ENCODE measurements at regions not wholly inside any gene's neighbourhood (a gene's known extent, or its start where the extent isn't known, plus 50 kb on each side); places are given as distances from the start of the nearest gene placed in this dataset.

DNA sequence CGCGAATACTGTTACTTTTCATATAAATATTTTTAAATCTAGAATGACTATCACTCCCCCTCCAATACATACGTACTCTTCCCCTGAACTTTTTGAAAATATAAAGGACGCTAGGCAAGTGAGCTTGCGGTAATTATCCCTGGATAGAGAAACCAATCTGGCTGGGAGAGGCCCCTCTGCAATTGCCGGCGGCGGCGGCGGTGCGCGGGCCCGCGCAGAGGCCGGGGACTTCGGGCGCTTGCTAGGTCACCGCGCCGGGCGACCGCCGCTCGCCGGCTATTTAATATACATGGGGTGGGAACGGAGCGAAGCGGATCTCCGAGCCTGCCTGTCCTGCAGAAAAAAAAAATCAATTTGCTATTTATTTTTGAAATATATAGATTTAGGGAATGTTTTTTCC is 416.3 kb upstream of the ESRRG start:
- H3K4me1 ChIP-seq (ENCODE audit: insufficient read depth), result no peaks in the 10 kb centered on the region
- H4K20me1 ChIP-seq (ENCODE audit: insufficient read depth), result no peaks in the 10 kb centered on the region
- no peaks in the 10 kb centered on the region for H3K9me2 ChIP-seq (ENCODE audit: insufficient read depth)
- no peak overlapping the region for H3K9ac ChIP-seq
- TF ChIP-seq EZH2 (IDR thresholded peaks at IDR 0.05; ENCODE audit: insufficient read depth, poor library complexity, severe bottlenecking) (no peak), EZH2phosphoT487 (IDR thresholded peaks at IDR 0.05; ENCODE audit: insufficient read depth, low read depth) (0 out of 2 replicates have a peak, but pooled peaks have one; percentile 54)
- no peaks in the 10 kb centered on the region for H3K79me2 ChIP-seq (ENCODE audit: insufficient read depth)
- in situ Hi-C loops (cut with MboI), result no loop called here
- H3K4me2 ChIP-seq (ENCODE audit: unreplicated experiment), result no peak overlapping the region
- H3K9me3 ChIP-seq (ENCODE audit: low read depth), result no peaks in the 10 kb centered on the region
- DNase-seq, result no peak
- no peaks in the 10 kb centered on the region for H3K36me3 ChIP-seq (ENCODE audit: low read depth)
- peaks cover 57% of the 10 kb centered on the region for H3K27me3 ChIP-seq (replicated peaks; ENCODE audit: insufficient read depth)
- no peak overlapping the region for H3K27ac ChIP-seq
- H2AFZ ChIP-seq, result no peak overlapping the region
- H3F3A ChIP-seq (ENCODE audit: insufficient read depth), result no peaks in the 10 kb centered on the region
- WGBS, 2 experiments (ENCODE audit: low coverage in 1 of 2, low lambda C conversion rate in 2 of 2, missing lambda C conversion rate in 2 of 2), result 11 to 12% methylated on average over 29 of the region's 29 CpGs
- no peak overlapping the region for H3K4me3 ChIP-seq

DNA sequence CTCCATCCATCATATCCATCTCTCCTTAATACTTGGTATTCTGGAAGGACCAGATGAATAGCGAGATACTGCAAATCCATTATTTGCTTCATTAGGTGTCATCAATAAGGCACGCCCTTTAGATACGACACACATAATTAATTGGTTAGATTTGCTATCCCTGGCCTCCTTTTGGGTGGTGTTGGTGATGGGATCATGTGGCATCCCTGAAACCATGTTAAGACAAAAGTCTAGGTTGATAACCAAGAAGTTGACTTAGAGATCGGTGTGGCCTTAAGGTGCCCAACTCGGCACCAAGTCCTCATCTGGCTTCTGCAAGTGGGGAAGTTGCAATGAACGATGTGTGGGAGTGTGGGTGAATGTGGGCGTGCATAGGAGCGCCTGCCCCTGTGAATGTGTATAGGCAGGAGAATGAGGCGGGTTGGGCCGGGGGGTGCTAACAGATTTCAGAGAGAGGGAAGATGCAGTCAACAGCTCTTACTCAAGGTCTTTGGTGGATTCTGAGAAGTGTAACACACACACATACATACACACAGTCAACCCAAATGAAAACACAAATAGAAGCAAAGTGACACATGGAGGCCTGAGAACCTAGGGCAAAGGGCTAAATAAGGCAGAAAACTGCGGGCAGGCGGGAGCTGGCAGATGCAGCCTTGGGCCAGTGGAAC is 415.7 kb upstream of the ESRRG start:
- H3K4me1 ChIP-seq (ENCODE audit: insufficient read depth), result no peaks in the 10 kb centered on the region
- no peaks in the 10 kb centered on the region for H3K36me3 ChIP-seq (ENCODE audit: low read depth)
- in situ Hi-C loops (cut with MboI), result no loop called here
- no peak for TF ChIP-seq EZH2 (IDR thresholded peaks at IDR 0.05; ENCODE audit: insufficient read depth, poor library complexity, severe bottlenecking)
- peaks cover 63% of the 10 kb centered on the region for H3K27me3 ChIP-seq (replicated peaks; ENCODE audit: insufficient read depth)
- H3K79me2 ChIP-seq (ENCODE audit: insufficient read depth), result no peaks in the 10 kb centered on the region
- no peaks in the 10 kb centered on the region for H4K20me1 ChIP-seq (ENCODE audit: insufficient read depth)
- DNase-seq, result no peak
- H3K4me2 ChIP-seq (ENCODE audit: unreplicated experiment), result no peak overlapping the region
- no peak overlapping the region for H3K9ac ChIP-seq
- 13 to 17% methylated on average over 12 of the region's 12 CpGs for WGBS, 2 experiments (ENCODE audit: low coverage in 1 of 2, low lambda C conversion rate in 2 of 2, missing lambda C conversion rate in 2 of 2)
- no peaks in the 10 kb centered on the region for H3K9me2 ChIP-seq (ENCODE audit: insufficient read depth)
- H3K9me3 ChIP-seq (ENCODE audit: low read depth), result no peaks in the 10 kb centered on the region
- H2AFZ ChIP-seq, result no peak overlapping the region
- H3K27ac ChIP-seq, result no peak overlapping the region
- no peaks in the 10 kb centered on the region for H3F3A ChIP-seq (ENCODE audit: insufficient read depth)
- H3K4me3 ChIP-seq, result no peak overlapping the region

DNA sequence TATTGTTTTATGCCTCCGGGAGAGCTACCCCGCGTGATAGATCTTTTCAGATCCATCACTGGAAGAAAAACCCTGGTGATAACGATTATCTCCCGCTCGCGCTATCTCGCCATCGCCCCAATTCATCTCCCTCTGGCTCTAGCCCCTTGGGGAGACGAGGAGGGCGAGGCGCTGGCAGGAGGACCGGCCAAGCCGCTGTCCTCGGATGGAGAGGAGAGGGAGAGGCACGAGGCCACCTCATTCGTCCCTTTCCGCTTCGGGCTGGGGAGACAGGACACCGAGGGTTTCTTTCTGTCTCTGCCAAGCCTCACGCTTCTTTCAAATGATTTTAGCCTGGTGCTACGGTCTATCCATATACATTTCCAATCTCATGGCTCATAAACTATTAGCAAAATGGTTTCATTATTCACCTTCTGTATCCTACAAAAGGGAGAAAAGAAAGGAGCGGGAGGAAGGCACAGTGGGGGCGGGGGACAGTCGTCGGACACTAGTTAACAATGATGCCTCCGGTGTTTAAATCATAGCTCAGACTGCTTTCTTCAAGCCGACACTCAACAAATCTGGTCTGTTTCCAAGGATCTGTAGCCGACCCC is 415.0 kb upstream of the ESRRG start:
- WGBS, 2 experiments (ENCODE audit: low coverage in 1 of 2, low lambda C conversion rate in 2 of 2, missing lambda C conversion rate in 2 of 2), result 2 to 4% methylated on average over 29 of the region's 29 CpGs

DNA sequence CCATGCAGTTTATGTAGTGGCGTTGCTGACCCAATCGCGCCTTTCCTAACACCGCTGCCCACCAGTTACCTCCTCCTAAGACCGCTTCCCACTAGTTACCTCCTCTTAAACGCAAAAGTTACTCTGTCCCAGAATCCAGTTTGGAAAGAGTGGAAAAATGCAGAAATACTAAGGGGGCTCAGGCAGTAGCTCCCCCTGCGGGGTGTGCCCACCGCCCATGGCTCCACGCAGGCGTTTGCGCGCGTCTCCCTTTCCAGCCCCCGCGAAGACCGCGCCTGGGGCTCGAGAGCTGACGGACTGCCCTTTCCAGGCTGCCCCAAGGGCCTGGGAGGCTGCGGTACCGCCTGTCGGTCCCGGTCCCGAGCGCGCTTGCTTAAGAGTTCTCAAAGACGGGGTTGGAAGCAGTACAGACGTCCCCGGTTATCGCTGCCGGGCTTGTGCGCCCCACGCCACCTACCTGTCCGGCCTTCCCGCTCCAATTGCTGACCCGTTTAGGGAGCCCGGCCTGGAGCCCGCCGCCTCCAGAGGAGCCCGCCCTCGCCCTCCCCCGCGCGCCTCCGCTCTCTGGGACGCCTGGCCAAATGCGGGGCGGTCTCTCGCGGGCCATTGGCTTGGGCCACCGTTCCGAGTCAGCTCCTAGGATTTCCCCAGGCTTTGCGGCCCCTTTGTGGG is 414.1 kb upstream of the ESRRG start:
- Histone ChIP-seq H3K9me3 (ENCODE audit: low read depth) (no peaks in the 10 kb centered on the region), H3F3A (ENCODE audit: insufficient read depth) (no peaks in the 10 kb centered on the region), H3K27ac (no peak overlapping the region), H3K9ac (no peak overlapping the region), H3K4me3 (no peak overlapping the region), H3K79me2 (ENCODE audit: insufficient read depth) (no peaks in the 10 kb centered on the region), H3K36me3 (ENCODE audit: low read depth) (no peaks in the 10 kb centered on the region), H4K20me1 (ENCODE audit: insufficient read depth) (no peaks in the 10 kb centered on the region), H3K4me2 (ENCODE audit: unreplicated experiment) (no peak overlapping the region), H3K9me2 (ENCODE audit: insufficient read depth) (no peaks in the 10 kb centered on the region), H3K27me3 (replicated peaks; ENCODE audit: insufficient read depth) (peaks cover 74% of the 10 kb centered on the region), H3K4me1 (ENCODE audit: insufficient read depth) (no peaks in the 10 kb centered on the region), H2AFZ (no peak overlapping the region)
- in situ Hi-C loops (cut with MboI), result no loop called here
- no peak for DNase-seq
- TF ChIP-seq EZH2 (IDR thresholded peaks at IDR 0.05; ENCODE audit: insufficient read depth, poor library complexity, severe bottlenecking) (peak; percentile 30), EZH2phosphoT487 (IDR thresholded peaks at IDR 0.05; ENCODE audit: insufficient read depth, low read depth) (no peak)
- WGBS, 2 experiments (ENCODE audit: low coverage in 1 of 2, low lambda C conversion rate in 2 of 2, missing lambda C conversion rate in 2 of 2), result 15 to 20% methylated on average over 36 to 52 of the region's 53 CpGs

More for the DNA sequence above, 415.0 kb upstream of the ESRRG start:
- H3K79me2 ChIP-seq (ENCODE audit: insufficient read depth), result no peaks in the 10 kb centered on the region
- no peak overlapping the region for H3K27ac ChIP-seq
- H3K9ac ChIP-seq, result no peak overlapping the region
- no peak overlapping the region for H3K4me3 ChIP-seq
- no peaks in the 10 kb centered on the region for H3F3A ChIP-seq (ENCODE audit: insufficient read depth)
- no peaks in the 10 kb centered on the region for H3K9me2 ChIP-seq (ENCODE audit: insufficient read depth)
- H4K20me1 ChIP-seq (ENCODE audit: insufficient read depth), result no peaks in the 10 kb centered on the region
- in situ Hi-C loops (cut with MboI), result no loop called here
- H3K4me2 ChIP-seq (ENCODE audit: unreplicated experiment), result no peak overlapping the region
- no peaks in the 10 kb centered on the region for H3K4me1 ChIP-seq (ENCODE audit: insufficient read depth)
- H2AFZ ChIP-seq, result no peak overlapping the region
- TF ChIP-seq EZH2phosphoT487 (IDR thresholded peaks at IDR 0.05; ENCODE audit: insufficient read depth, low read depth) (0 out of 2 replicates have a peak, but pooled peaks have one; percentile 61), EZH2 (IDR thresholded peaks at IDR 0.05; ENCODE audit: insufficient read depth, poor library complexity, severe bottlenecking) (peak; percentile 64)
- H3K36me3 ChIP-seq (ENCODE audit: low read depth), result no peaks in the 10 kb centered on the region
- H3K27me3 ChIP-seq (replicated peaks; ENCODE audit: insufficient read depth), result peaks cover 69% of the 10 kb centered on the region
- no peaks in the 10 kb centered on the region for H3K9me3 ChIP-seq (ENCODE audit: low read depth)
- no peak for DNase-seq

Measured in GM23248 (cell line).